ENCODE measurements at regions not wholly inside any gene's neighbourhood (a gene's known extent, or its start where the extent isn't known, plus 50 kb on each side); places are given as distances from the start of the nearest gene placed in this dataset.

GRCh38 chr2:6233993-6234392 is 541.8 kb downstream of the SOX11 start:
- H3K27ac ChIP-seq (ENCODE audit: low read depth, low read length), result no peak overlapping the region
- no peak overlapping the region for H3K4me3 ChIP-seq (replicated peaks in 1 of 2; ENCODE audit: low read depth in 1 of 2, low read length in 2 of 2)
- TF ChIP-seq EZH2phosphoT487 (IDR thresholded peaks at IDR 0.05; ENCODE audit: borderline replicate concordance) (no peak), SRF (IDR thresholded peaks at IDR 0.05; ENCODE audit: low read depth) (no peak), RAD21 (IDR thresholded peaks at IDR 0.05; ENCODE audit: low read depth) (no peak), ZFX (IDR thresholded peaks at IDR 0.05) (no peak), SIN3A (IDR thresholded peaks at IDR 0.05; ENCODE audit: low read depth) (no peak), ELF1 (IDR thresholded peaks at IDR 0.05; ENCODE audit: borderline replicate concordance, low read depth) (no peak), REST (IDR thresholded peaks at IDR 0.05; ENCODE audit: low read depth) (no peak), EGR1 (IDR thresholded peaks at IDR 0.05; ENCODE audit: low read depth) (no peak), JUND (IDR thresholded peaks at IDR 0.05) (no peak), EZH2 (IDR thresholded peaks at IDR 0.05) (no peak), POLR2A (IDR thresholded peaks at IDR 0.05; ENCODE audit: borderline replicate concordance, extremely low read depth, insufficient read depth, insufficient read length) (no peak), FOSL1 (IDR thresholded peaks at IDR 0.05; ENCODE audit: low read depth) (no peak), ATF3 (IDR thresholded peaks at IDR 0.05) (no peak), ZBTB33 (IDR thresholded peaks at IDR 0.05; ENCODE audit: extremely low read depth, insufficient replicate concordance, low read length) (no peak), POLR2AphosphoS5 (IDR thresholded peaks at IDR 0.05; ENCODE audit: low read depth, low read length) (no peak), CBX3 (IDR thresholded peaks at IDR 0.05; ENCODE audit: low read depth) (no peak), CTCF (IDR thresholded peaks at IDR 0.05 in 2 of 3, conservative IDR thresholded peaks at IDR 0.05 in 1 of 3; ENCODE audit: borderline replicate concordance in 1 of 3, insufficient read depth in 1 of 3, low read depth in 2 of 3, low read length in 2 of 3) (no peak), SP1 (IDR thresholded peaks at IDR 0.05; ENCODE audit: low read depth) (no peak)
- no peak overlapping the region for H2AFZ ChIP-seq (ENCODE audit: low read depth, low read length, poor library complexity, severe bottlenecking)
- no peak for DNase-seq (ENCODE audit: low read depth, low spot score)
- no peaks in the 10 kb centered on the region for H3K79me2 ChIP-seq (ENCODE audit: insufficient read depth, low read length)
- intact Hi-C loops (cut with micrococcal nuclease), result no loop called here
- no peaks in the 10 kb centered on the region for H3K4me1 ChIP-seq (ENCODE audit: control insufficient read depth in 1 of 2, insufficient read depth in 2 of 2, low read length in 2 of 2)
- no peaks in the 10 kb centered on the region for H4K20me1 ChIP-seq (ENCODE audit: insufficient read depth)
- CTCF ChIA-PET, result no interaction called here
- RAD21 ChIA-PET (ENCODE audit: low non-redundant PET in 1 of 2, low total read pairs in 2 of 2, uncharacterized antibody in 2 of 2, unreplicated experiment in 2 of 2), result no interaction called here
- H3K9me2 ChIP-seq (ENCODE audit: insufficient read depth), result no peaks in the 10 kb centered on the region
- H3K9me3 ChIP-seq (ENCODE audit: control insufficient read depth in 1 of 2, insufficient read depth in 1 of 2, low read depth in 1 of 2, low read length in 2 of 2), result peaks cover 8 to 31% of the 10 kb centered on the region in 2 experiments; a peak in 2 of 4 replicates
- H3K4me2 ChIP-seq (ENCODE audit: low read length), result no peak overlapping the region
- ATAC-seq, result no peak
- H3K9ac ChIP-seq (ENCODE audit: low read length), result no peak overlapping the region
- H3K36me3 ChIP-seq (ENCODE audit: control insufficient read depth in 1 of 2, insufficient read depth in 2 of 2, low read length in 2 of 2), result no peaks in the 10 kb centered on the region
- BruUV-seq (replicated peaks), result no TSS peak
- POLR2A ChIA-PET, result no interaction called here
- no peaks in the 10 kb centered on the region for H3K27me3 ChIP-seq (ENCODE audit: insufficient read depth, low read length)

Data from HCT116 (cell line).